ENCODE measurements at regions not wholly inside any gene's neighbourhood (a gene's known extent, or its start where the extent isn't known, plus 50 kb on each side); places are given as distances from the start of the nearest gene placed in this dataset.

GRCh38 chr5:169415371-169415770 lies 114.4 kb upstream of the SLIT3 start:
- TF ChIP-seq HNF4A (CRISPR knock-in tag; IDR thresholded peaks at IDR 0.05) (no peak), POLR2AphosphoS5 (IDR thresholded peaks at IDR 0.05; ENCODE audit: low read depth, low read length) (no peak), IKZF5 (CRISPR knock-in tag; IDR thresholded peaks at IDR 0.05) (no peak), NCOA5 (CRISPR knock-in tag; IDR thresholded peaks at IDR 0.05) (no peak), ZBTB8A (CRISPR knock-in tag; IDR thresholded peaks at IDR 0.05; ENCODE audit: borderline replicate concordance, low read depth) (no peak), CBX1 (IDR thresholded peaks at IDR 0.05; ENCODE audit: low read depth) (no peak), ATF4 (CRISPR knock-in tag; IDR thresholded peaks at IDR 0.05) (no peak), ZNF441 (CRISPR knock-in tag; IDR thresholded peaks at IDR 0.05; ENCODE audit: borderline replicate concordance) (no peak), FIP1L1 (IDR thresholded peaks at IDR 0.05; ENCODE audit: borderline replicate concordance, insufficient read depth, low read depth, low read length) (no peak), TEF (CRISPR knock-in tag; IDR thresholded peaks at IDR 0.05) (no peak), CTCF (CRISPR knock-in tag; IDR thresholded peaks at IDR 0.05) (no peak), MYNN (CRISPR knock-in tag; IDR thresholded peaks at IDR 0.05; ENCODE audit: low read depth) (no peak), NR1H2 (CRISPR knock-in tag; IDR thresholded peaks at IDR 0.05; ENCODE audit: borderline replicate concordance, low read depth) (no peak), ZNF777 (CRISPR knock-in tag; IDR thresholded peaks at IDR 0.05) (no peak)

Measured in HepG2 (cell line).